ENCODE measurements at regions not wholly inside any gene's neighbourhood (a gene's known extent, or its start where the extent isn't known, plus 50 kb on each side); places are given as distances from the start of the nearest gene placed in this dataset.

GRCh38 chr5:156135531-156135930 lies 191.4 kb upstream of the SGCD start:
- TF ChIP-seq POLR2AphosphoS5 (IDR thresholded peaks at IDR 0.05; ENCODE audit: insufficient read depth, low read depth, low read length): no peak
- TF ChIP-seq, protein P1, sequence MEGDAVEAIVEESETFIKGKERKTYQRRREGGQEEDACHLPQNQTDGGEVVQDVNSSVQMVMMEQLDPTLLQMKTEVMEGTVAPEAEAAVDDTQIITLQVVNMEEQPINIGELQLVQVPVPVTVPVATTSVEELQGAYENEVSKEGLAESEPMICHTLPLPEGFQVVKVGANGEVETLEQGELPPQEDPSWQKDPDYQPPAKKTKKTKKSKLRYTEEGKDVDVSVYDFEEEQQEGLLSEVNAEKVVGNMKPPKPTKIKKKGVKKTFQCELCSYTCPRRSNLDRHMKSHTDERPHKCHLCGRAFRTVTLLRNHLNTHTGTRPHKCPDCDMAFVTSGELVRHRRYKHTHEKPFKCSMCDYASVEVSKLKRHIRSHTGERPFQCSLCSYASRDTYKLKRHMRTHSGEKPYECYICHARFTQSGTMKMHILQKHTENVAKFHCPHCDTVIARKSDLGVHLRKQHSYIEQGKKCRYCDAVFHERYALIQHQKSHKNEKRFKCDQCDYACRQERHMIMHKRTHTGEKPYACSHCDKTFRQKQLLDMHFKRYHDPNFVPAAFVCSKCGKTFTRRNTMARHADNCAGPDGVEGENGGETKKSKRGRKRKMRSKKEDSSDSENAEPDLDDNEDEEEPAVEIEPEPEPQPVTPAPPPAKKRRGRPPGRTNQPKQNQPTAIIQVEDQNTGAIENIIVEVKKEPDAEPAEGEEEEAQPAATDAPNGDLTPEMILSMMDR (IDR thresholded peaks at IDR 0.05; ENCODE audit: extremely low read depth in 1 of 2, insufficient read depth in 1 of 2, low read depth in 1 of 2, low read length in 2 of 2): no peak
- TF ChIP-seq EZH2 (IDR thresholded peaks at IDR 0.05; ENCODE audit: borderline replicate concordance, low read depth, low read length, severe bottlenecking): no peak
- no peak for TF ChIP-seq POLR2A (IDR thresholded peaks at IDR 0.05; ENCODE audit: low read depth, low read length)
- no peak for TF ChIP-seq FOS (IDR thresholded peaks at IDR 0.05; ENCODE audit: borderline replicate concordance, insufficient read depth, low read length)
- no peak for TF ChIP-seq MYC (IDR thresholded peaks at IDR 0.05; ENCODE audit: low read depth, low read length)

All from endothelial cell of umbilical vein (primary cell).